ENCODE measurements at regions not wholly inside any gene's neighbourhood (a gene's known extent, or its start where the extent isn't known, plus 50 kb on each side); places are given as distances from the start of the nearest gene placed in this dataset.

- intact Hi-C loops (cut with micrococcal nuclease; ENCODE audit: unreplicated experiment), result no loop called here
- Histone ChIP-seq H3K9me3 (ENCODE audit: low read length) (no peaks in the 10 kb centered on the region), H4K20me1 (ENCODE audit: insufficient read depth, low read length) (no peaks in the 10 kb centered on the region), H3K4me3 (ENCODE audit: low read depth, low read length, poor library complexity, severe bottlenecking) (no peak overlapping the region), H3K79me2 (ENCODE audit: insufficient read depth, low read depth, low read length) (no peaks in the 10 kb centered on the region), H2AFZ (ENCODE audit: low read length) (no peak overlapping the region), H3K36me3 (ENCODE audit: insufficient read depth, low read length) (no peaks in the 10 kb centered on the region), H3K27ac (ENCODE audit: low read depth, low read length, poor library complexity, severe bottlenecking) (no peak overlapping the region), H3K4me1 (ENCODE audit: insufficient read depth, low read length, poor library complexity, severe bottlenecking) (no peaks in the 10 kb centered on the region), H3K9me2 (ENCODE audit: insufficient read depth, low read length) (no peaks in the 10 kb centered on the region), H3K4me2 (ENCODE audit: low read length) (no peak overlapping the region)
- ChIA-PET POLR2A (no interaction called here), CTCF (ENCODE audit: unreplicated experiment) (no interaction called here)
- no TSS peak for BruUV-seq (replicated peaks)
- DNase-seq (ENCODE audit: low spot score), result no peak
- no peak for TF ChIP-seq CTCF (conservative IDR thresholded peaks at IDR 0.05; ENCODE audit: low read length)
- TF ChIP-seq EZH2phosphoT487 (IDR thresholded peaks at IDR 0.05; ENCODE audit: borderline replicate concordance, low read depth, low read length), result no peak
Measured at GRCh38 chr16:86895606-86896005, 317.3 kb downstream of the FOXL1 start.

GRCh38 chr16:86896976-86897375 lies 318.6 kb downstream of the FOXL1 start:
- POLR2A ChIA-PET, result no interaction called here
- Histone ChIP-seq H2AFZ (ENCODE audit: low read length) (no peak overlapping the region), H3K36me3 (ENCODE audit: insufficient read depth, low read length) (no peaks in the 10 kb centered on the region), H3K9me3 (ENCODE audit: low read length) (no peaks in the 10 kb centered on the region), H3K27ac (ENCODE audit: low read depth, low read length, poor library complexity, severe bottlenecking) (no peak overlapping the region), H3K4me3 (ENCODE audit: low read depth, low read length, poor library complexity, severe bottlenecking) (no peak overlapping the region), H3K4me1 (ENCODE audit: insufficient read depth, low read length, poor library complexity, severe bottlenecking) (no peaks in the 10 kb centered on the region), H3K9me2 (ENCODE audit: insufficient read depth, low read length) (no peaks in the 10 kb centered on the region), H3K79me2 (ENCODE audit: insufficient read depth, low read depth, low read length) (no peaks in the 10 kb centered on the region), H3K4me2 (ENCODE audit: low read length) (no peak overlapping the region), H4K20me1 (ENCODE audit: insufficient read depth, low read length) (no peaks in the 10 kb centered on the region)
- intact Hi-C loops (cut with micrococcal nuclease; ENCODE audit: unreplicated experiment), result no loop called here
- CTCF ChIA-PET (ENCODE audit: unreplicated experiment), result no interaction called here
- no peak for TF ChIP-seq CTCF (conservative IDR thresholded peaks at IDR 0.05; ENCODE audit: low read length)
- TF ChIP-seq EZH2phosphoT487 (IDR thresholded peaks at IDR 0.05; ENCODE audit: borderline replicate concordance, low read depth, low read length), result no peak
- no TSS peak for BruUV-seq (replicated peaks)
- no peak for DNase-seq (ENCODE audit: low spot score)

DNA sequence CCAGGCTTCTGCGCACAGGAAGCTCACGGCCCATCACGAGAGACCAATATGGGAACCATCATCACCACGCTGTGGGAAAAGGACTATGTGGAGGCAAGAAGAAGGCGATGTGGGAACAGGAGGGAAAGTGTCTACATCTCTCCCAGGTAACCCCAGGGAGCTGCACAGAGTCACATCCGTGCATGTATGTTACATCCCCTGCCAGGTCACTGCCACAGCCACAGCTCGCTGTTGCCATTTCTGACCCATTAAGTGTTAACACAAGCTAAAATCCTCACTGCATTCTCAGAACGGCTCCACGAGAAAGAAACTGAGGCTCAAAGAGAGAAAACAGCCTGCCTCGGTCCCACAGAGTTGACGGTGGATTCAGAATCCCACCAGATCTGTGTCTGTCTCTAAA lies 319.1 kb downstream of the FOXL1 start:
- intact Hi-C loops (cut with micrococcal nuclease; ENCODE audit: unreplicated experiment), result no loop called here
- ChIA-PET CTCF (ENCODE audit: unreplicated experiment) (no interaction called here), POLR2A (no interaction called here)
- H3K27ac ChIP-seq (ENCODE audit: low read depth, low read length, poor library complexity, severe bottlenecking), result no peak overlapping the region
- H3K9me3 ChIP-seq (ENCODE audit: low read length), result no peaks in the 10 kb centered on the region
- no peaks in the 10 kb centered on the region for H3K36me3 ChIP-seq (ENCODE audit: insufficient read depth, low read length)
- H2AFZ ChIP-seq (ENCODE audit: low read length), result no peak overlapping the region
- no peak for DNase-seq (ENCODE audit: low spot score)
- no peaks in the 10 kb centered on the region for H3K79me2 ChIP-seq (ENCODE audit: insufficient read depth, low read depth, low read length)
- H3K4me3 ChIP-seq (ENCODE audit: low read depth, low read length, poor library complexity, severe bottlenecking), result no peak overlapping the region
- no peaks in the 10 kb centered on the region for H3K9me2 ChIP-seq (ENCODE audit: insufficient read depth, low read length)
- no peaks in the 10 kb centered on the region for H4K20me1 ChIP-seq (ENCODE audit: insufficient read depth, low read length)
- no peaks in the 10 kb centered on the region for H3K4me1 ChIP-seq (ENCODE audit: insufficient read depth, low read length, poor library complexity, severe bottlenecking)
- TF ChIP-seq EZH2phosphoT487 (IDR thresholded peaks at IDR 0.05; ENCODE audit: borderline replicate concordance, low read depth, low read length) (no peak), CTCF (conservative IDR thresholded peaks at IDR 0.05; ENCODE audit: low read length) (no peak)
- no TSS peak for BruUV-seq (replicated peaks)
- H3K4me2 ChIP-seq (ENCODE audit: low read length), result no peak overlapping the region

All from OCI-LY7 (cell line).